ENCODE measurements at regions not wholly inside any gene's neighbourhood (a gene's known extent, or its start where the extent isn't known, plus 50 kb on each side); places are given as distances from the start of the nearest gene placed in this dataset.

DNA sequence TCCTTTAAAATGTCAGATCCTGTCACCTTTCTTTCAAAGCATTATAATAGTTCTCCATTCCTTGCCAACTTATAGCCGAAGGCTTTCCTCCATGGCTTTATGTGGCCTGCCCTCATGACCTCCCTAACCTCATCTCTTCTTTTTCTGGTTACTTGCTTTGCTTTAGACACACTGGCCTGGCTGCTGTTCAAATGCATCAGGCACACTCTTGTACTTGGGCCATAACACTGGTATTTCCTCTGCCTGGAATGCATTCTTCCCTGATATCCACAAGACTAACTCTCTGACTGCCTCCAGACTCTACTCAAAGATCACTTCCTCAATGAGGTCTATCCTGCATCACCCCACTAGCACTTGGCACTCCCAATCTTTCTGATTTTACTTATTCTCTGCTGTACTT lies 710.3 kb downstream of the KCNA4 start:
- no peaks in the 10 kb centered on the region for H3K36me3 ChIP-seq (ENCODE audit: control insufficient read depth, insufficient read depth, low read length, severe bottlenecking)
- DNase-seq (ENCODE audit: low read depth): peak; percentile 76

DNA sequence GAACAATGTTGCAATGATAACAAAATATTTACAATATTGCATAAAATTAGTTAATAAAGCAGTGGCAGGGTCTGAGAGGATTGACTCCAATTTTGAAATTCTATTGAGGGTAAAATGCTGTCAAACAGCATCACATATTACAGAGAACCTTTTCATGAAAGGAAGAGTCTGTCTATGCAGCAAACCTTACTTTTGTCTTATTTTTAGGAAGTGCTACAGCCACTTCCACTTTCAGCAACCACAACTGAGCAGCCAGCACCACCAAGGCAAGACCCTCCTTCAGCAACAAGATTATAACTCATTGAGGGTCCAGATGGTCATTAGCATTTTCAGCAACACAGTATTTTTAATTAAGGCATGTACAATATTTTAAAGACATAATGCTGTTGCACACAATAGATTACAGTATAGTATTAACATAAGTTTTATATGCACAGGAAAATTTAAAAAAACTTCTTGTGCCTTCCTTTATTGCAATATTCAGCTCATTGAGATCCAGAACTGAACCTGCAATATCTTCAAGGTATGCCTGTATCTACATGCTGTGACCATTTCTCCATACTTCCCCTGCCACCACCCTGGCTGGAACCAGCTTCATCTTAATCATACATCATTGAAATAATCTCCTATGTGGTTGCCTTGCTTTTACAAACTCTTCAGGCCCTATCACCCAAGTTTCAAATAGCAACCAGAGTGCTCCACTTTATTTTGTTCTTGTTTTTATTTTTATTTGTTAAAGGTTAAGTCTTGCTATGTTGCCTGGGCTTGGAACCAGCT lies 711.2 kb downstream of the KCNA4 start:
- H3K36me3 ChIP-seq (ENCODE audit: control insufficient read depth, insufficient read depth, low read length, severe bottlenecking): no peaks in the 10 kb centered on the region
- no peak for DNase-seq (ENCODE audit: low read depth)
- H3K4me3 ChIP-seq (ENCODE audit: low read length): no peak overlapping the region
- H3K9me3 ChIP-seq (ENCODE audit: control insufficient read depth, low read length): no peaks in the 10 kb centered on the region
- no peaks in the 10 kb centered on the region for H3K27me3 ChIP-seq (replicated peaks; ENCODE audit: control insufficient read depth, insufficient read depth, low read length)
- peaks cover 16% of the 10 kb centered on the region for H3K4me1 ChIP-seq (ENCODE audit: control insufficient read depth, insufficient read depth, low read length)
- no peak overlapping the region for H3K9ac ChIP-seq (ENCODE audit: low read length)

More for the DNA sequence above, 710.3 kb downstream of the KCNA4 start:
- H3K9ac ChIP-seq (ENCODE audit: low read length): no peak overlapping the region
- H3K4me3 ChIP-seq (ENCODE audit: low read length): no peak overlapping the region
- H3K4me1 ChIP-seq (ENCODE audit: control insufficient read depth, insufficient read depth, low read length): peaks cover 10% of the 10 kb centered on the region
- no peaks in the 10 kb centered on the region for H3K27me3 ChIP-seq (replicated peaks; ENCODE audit: control insufficient read depth, insufficient read depth, low read length)
- no peaks in the 10 kb centered on the region for H3K9me3 ChIP-seq (ENCODE audit: control insufficient read depth, low read length)

DNA sequence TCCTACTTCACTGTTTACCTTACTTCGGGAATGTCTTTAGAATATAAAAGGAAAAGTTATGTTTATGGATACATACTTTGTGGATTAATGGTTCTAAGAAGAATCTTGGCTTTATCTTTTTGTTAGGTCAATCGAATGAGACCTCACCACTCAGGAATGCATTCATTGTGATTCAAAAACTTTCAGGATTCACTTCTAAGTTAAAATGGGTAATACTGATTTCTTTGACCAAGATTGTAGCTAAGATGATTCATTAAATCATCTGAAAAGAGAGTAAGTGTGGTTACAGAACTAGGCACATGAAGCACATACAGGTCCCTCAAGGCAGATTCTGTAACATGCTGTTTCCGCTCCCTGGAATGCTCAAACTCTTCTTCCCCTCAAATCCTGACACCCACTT lies 716.4 kb downstream of the KCNA4 start:
- Histone ChIP-seq H3K4me1 (ENCODE audit: control insufficient read depth, insufficient read depth, low read length) (peaks cover 10% of the 10 kb centered on the region), H3K27me3 (replicated peaks; ENCODE audit: control insufficient read depth, insufficient read depth, low read length) (no peaks in the 10 kb centered on the region), H3K4me3 (ENCODE audit: low read length) (no peak overlapping the region), H3K9ac (ENCODE audit: low read length) (no peak overlapping the region), H3K9me3 (ENCODE audit: control insufficient read depth, low read length) (no peaks in the 10 kb centered on the region), H3K36me3 (ENCODE audit: control insufficient read depth, insufficient read depth, low read length, severe bottlenecking) (no peaks in the 10 kb centered on the region)
- peak; percentile 55 for DNase-seq (ENCODE audit: low read depth)

DNA sequence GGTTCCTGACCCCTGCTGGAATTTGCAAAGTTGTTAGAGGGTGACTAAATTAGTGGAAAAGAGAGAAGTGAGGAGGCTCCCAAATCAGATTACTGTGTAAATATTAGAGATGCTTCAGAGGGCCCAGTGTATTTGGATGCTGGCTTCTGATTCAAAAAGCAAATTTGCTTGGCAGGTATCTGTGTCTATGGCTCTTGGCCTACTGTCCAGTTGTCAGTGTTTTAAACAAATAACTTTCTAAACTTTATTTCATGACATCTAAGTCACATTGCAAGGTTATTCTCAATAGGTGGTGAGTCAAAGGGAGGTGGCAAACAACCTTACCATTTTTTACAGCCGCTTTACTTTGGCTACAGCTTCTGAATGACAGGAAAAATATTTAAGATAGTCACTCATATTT lies 720.1 kb downstream of the KCNA4 start:
- H3K9me3 ChIP-seq (ENCODE audit: control insufficient read depth, low read length): no peaks in the 10 kb centered on the region
- no peaks in the 10 kb centered on the region for H3K36me3 ChIP-seq (ENCODE audit: control insufficient read depth, insufficient read depth, low read length, severe bottlenecking)
- H3K9ac ChIP-seq (ENCODE audit: low read length): no peak overlapping the region
- H3K4me1 ChIP-seq (ENCODE audit: control insufficient read depth, insufficient read depth, low read length): peaks cover 22% of the 10 kb centered on the region
- no peaks in the 10 kb centered on the region for H3K27me3 ChIP-seq (replicated peaks; ENCODE audit: control insufficient read depth, insufficient read depth, low read length)
- no peak overlapping the region for H3K4me3 ChIP-seq (ENCODE audit: low read length)
- DNase-seq (ENCODE audit: low read depth): no peak

DNA sequence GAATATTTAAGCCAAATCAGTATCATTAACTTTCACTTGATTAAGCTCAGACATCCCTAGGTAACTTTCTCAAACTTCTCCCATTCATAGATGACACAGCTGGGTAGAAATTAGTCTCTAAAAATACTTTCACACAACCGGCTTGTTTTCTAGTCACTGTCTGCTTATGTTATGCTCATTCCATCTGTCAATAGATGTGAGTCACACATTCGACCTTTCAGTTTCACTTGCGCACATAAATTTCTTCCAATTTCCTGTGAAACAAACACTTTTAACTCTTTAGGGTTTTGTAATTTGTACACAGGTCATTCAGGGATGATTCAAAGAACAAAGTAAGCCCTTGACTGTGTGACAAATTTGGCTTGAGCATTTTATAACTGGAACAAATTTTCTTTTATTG lies 723.0 kb downstream of the KCNA4 start:
- Histone ChIP-seq H3K4me3 (ENCODE audit: low read length) (peak overlapping the region; percentile 52), H3K9ac (ENCODE audit: low read length) (peak overlapping the region; percentile 26), H3K27me3 (replicated peaks; ENCODE audit: control insufficient read depth, insufficient read depth, low read length) (no peaks in the 10 kb centered on the region), H3K4me1 (ENCODE audit: control insufficient read depth, insufficient read depth, low read length) (peaks cover 12% of the 10 kb centered on the region), H3K9me3 (ENCODE audit: control insufficient read depth, low read length) (no peaks in the 10 kb centered on the region), H3K36me3 (ENCODE audit: control insufficient read depth, insufficient read depth, low read length, severe bottlenecking) (no peaks in the 10 kb centered on the region)
- peak; percentile 73 for DNase-seq (ENCODE audit: low read depth)

DNA sequence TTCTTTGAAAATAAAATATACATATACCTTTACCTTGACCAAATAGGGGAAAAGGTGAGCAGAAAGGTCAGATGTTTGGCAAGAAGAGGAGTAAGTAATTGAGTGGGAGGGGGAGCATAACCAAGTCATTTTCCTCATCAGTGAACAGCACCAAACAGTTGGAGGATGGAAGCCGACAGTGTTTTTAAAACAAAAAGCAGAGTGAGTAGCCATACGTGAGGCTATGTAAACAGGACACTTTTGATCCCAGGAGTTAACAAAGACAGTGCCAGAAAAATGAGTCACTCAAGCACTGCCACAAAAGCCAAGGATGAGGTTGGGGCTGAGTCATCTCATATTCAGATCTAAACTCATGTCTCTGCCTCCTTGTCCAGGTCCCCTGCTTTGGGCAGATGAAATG lies 734.7 kb downstream of the KCNA4 start:
- Histone ChIP-seq H3K36me3 (ENCODE audit: control insufficient read depth, insufficient read depth, low read length, severe bottlenecking) (no peaks in the 10 kb centered on the region), H3K4me1 (ENCODE audit: control insufficient read depth, insufficient read depth, low read length) (peaks cover 4% of the 10 kb centered on the region), H3K9me3 (ENCODE audit: control insufficient read depth, low read length) (no peaks in the 10 kb centered on the region), H3K4me3 (ENCODE audit: low read length) (peak overlapping the region; percentile 59), H3K9ac (ENCODE audit: low read length) (no peak overlapping the region), H3K27me3 (replicated peaks; ENCODE audit: control insufficient read depth, insufficient read depth, low read length) (no peaks in the 10 kb centered on the region)
- DNase-seq (ENCODE audit: low read depth): peak; percentile 87

DNA sequence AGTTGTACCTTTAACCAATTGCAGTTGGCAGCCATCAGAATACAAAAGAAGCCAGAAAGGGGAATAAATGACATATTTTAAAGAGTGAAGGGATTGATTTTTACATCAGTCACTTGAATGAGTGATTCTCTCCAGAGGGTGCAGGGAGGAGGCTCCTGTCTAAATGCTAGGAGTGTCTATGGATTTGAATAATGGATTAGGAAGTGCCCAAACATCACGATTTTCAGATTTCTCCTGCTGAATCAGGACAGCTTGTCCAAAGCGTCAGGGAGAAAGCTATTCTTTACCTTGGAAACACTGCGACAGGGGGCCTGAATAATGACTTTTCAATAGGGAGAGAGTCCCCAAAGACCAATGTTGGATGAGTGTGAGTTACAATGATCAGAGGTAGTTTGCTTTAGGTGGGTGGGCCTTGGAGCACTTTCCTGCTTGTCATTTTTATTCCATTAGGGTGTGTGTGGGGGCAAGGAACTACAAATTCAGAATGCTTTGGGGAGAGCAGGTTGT lies 735.5 kb downstream of the KCNA4 start:
- Histone ChIP-seq H3K9ac (ENCODE audit: low read length) (no peak overlapping the region), H3K27me3 (replicated peaks; ENCODE audit: control insufficient read depth, insufficient read depth, low read length) (no peaks in the 10 kb centered on the region), H3K4me1 (ENCODE audit: control insufficient read depth, insufficient read depth, low read length) (peaks cover 4% of the 10 kb centered on the region), H3K9me3 (ENCODE audit: control insufficient read depth, low read length) (no peaks in the 10 kb centered on the region), H3K4me3 (ENCODE audit: low read length) (no peak overlapping the region), H3K36me3 (ENCODE audit: control insufficient read depth, insufficient read depth, low read length, severe bottlenecking) (no peaks in the 10 kb centered on the region)
- no peak for DNase-seq (ENCODE audit: low read depth)

DNA sequence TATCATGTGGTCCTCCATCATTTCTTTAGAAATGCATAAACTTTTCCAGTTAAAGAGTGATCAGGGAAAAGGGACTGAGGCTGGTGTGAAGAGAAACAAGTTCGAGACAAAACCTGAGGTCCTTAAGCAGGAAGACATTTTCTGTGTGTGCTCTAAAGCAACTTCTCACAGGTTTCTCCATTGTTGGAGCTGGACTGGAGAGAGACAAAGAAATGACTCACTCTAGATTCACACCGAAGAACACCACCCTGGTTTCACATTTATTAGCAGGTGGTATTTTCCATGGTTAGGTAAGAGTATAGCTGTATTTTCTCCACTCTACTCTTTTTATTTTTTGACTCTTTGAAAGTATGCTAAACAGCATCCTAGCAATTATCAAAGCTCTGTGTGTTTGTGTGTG lies 736.4 kb downstream of the KCNA4 start:
- no peak overlapping the region for H3K4me3 ChIP-seq (ENCODE audit: low read length)
- no peaks in the 10 kb centered on the region for H3K9me3 ChIP-seq (ENCODE audit: control insufficient read depth, low read length)
- H3K9ac ChIP-seq (ENCODE audit: low read length): no peak overlapping the region
- DNase-seq (ENCODE audit: low read depth): no peak
- no peaks in the 10 kb centered on the region for H3K27me3 ChIP-seq (replicated peaks; ENCODE audit: control insufficient read depth, insufficient read depth, low read length)
- no peaks in the 10 kb centered on the region for H3K36me3 ChIP-seq (ENCODE audit: control insufficient read depth, insufficient read depth, low read length, severe bottlenecking)
- H3K4me1 ChIP-seq (ENCODE audit: control insufficient read depth, insufficient read depth, low read length): peaks cover 4% of the 10 kb centered on the region

DNA sequence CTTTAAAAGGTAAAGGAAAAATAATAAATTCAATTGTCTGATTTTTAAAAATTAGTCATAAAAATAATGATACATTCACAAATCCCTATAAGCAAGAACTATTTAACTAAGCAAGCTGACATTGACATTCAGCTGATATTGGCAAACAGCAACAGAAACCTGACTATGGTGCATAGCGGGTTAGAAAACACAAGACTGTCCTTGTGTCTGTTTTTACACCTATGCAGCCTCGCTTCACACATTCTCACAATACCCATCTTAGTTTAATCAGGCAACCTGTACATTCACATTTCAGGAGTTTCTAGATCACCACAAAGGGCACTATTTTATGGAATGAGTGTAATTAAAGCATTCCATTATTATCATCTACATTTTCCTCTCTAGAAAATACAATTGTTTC lies 737.1 kb downstream of the KCNA4 start:
- Histone ChIP-seq H3K4me1 (ENCODE audit: control insufficient read depth, insufficient read depth, low read length) (peaks cover 4% of the 10 kb centered on the region), H3K9me3 (ENCODE audit: control insufficient read depth, low read length) (no peaks in the 10 kb centered on the region), H3K36me3 (ENCODE audit: control insufficient read depth, insufficient read depth, low read length, severe bottlenecking) (no peaks in the 10 kb centered on the region), H3K9ac (ENCODE audit: low read length) (no peak overlapping the region), H3K27me3 (replicated peaks; ENCODE audit: control insufficient read depth, insufficient read depth, low read length) (no peaks in the 10 kb centered on the region), H3K4me3 (ENCODE audit: low read length) (no peak overlapping the region)
- no peak for DNase-seq (ENCODE audit: low read depth)

DNA sequence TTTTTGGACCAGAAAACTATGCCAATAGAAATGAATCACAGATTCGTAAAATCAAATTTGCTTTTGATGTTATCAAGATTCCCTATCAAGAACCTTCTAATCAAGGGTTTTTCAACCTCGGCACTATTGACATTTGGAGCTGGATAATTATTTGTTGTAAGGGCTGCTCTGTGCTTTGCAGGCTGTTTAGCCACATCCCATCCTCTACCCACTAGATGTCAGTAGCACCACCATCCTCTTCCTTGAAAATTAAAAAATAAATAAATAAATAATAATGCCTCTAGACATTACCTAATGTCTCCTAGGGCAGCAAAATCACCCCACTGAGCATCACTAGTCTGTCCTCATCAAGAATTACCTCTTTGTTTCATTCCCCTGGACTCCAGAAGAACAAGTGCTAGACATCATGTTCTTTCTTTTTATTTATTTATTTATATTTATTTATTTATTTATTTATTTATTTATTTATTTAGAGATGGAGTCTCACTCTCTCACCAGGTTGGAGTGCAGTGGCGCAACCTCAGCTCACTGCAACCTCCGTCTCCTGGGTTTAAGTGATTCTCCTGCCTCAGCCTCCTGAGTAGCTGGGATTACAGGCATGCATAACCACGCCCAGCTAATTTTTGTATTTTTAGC lies 744.7 kb downstream of the KCNA4 start:
- Histone ChIP-seq H3K36me3 (ENCODE audit: control insufficient read depth, insufficient read depth, low read length, severe bottlenecking) (no peaks in the 10 kb centered on the region), H3K4me1 (ENCODE audit: control insufficient read depth, insufficient read depth, low read length) (no peaks in the 10 kb centered on the region), H3K27me3 (replicated peaks; ENCODE audit: control insufficient read depth, insufficient read depth, low read length) (no peaks in the 10 kb centered on the region), H3K9ac (ENCODE audit: low read length) (no peak overlapping the region), H3K4me3 (ENCODE audit: low read length) (no peak overlapping the region), H3K9me3 (ENCODE audit: control insufficient read depth, low read length) (no peaks in the 10 kb centered on the region)
- peak; percentile 62 for DNase-seq (ENCODE audit: low read depth)

DNA sequence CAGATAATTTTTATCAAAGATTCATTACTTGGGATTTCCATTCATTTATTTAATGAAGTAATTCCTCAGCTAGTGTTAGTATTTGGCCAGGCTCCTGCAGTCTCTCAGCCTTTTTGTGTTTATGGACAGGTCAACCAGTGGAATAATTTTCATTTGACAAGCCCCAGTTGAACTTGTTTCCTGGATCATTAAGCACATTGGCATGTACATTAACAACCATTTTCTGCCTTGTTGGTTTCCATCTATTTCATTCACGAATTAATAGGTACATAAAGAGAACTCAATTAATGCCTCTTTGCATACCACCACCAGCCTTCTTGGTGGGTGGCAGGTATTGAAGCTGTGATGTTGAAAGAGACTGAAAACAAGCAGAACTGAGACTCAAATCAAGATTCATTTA lies 745.2 kb downstream of the KCNA4 start:
- no peaks in the 10 kb centered on the region for H3K4me1 ChIP-seq (ENCODE audit: control insufficient read depth, insufficient read depth, low read length)
- no peaks in the 10 kb centered on the region for H3K9me3 ChIP-seq (ENCODE audit: control insufficient read depth, low read length)
- H3K4me3 ChIP-seq (ENCODE audit: low read length): no peak overlapping the region
- H3K36me3 ChIP-seq (ENCODE audit: control insufficient read depth, insufficient read depth, low read length, severe bottlenecking): no peaks in the 10 kb centered on the region
- H3K9ac ChIP-seq (ENCODE audit: low read length): no peak overlapping the region
- H3K27me3 ChIP-seq (replicated peaks; ENCODE audit: control insufficient read depth, insufficient read depth, low read length): no peaks in the 10 kb centered on the region
- no peak for DNase-seq (ENCODE audit: low read depth)
